GM12892 (cell line): ENCODE measurements at regions not wholly inside any gene's neighbourhood (a gene's known extent, or its start where the extent isn't known, plus 50 kb on each side); places are given as distances from the start of the nearest gene placed in this dataset.

Source experiments
- POLR2A ChIP-seq: IDR thresholded peaks from 2 replicates; pipeline ENCODE4 v1.6.1; 2011; ENCODE audit warnings: low read depth, low read length, control low read depth
- POLR2AphosphoS5 ChIP-seq: IDR thresholded peaks from 2 replicates; pipeline ENCODE4 v1.6.1; 2011; ENCODE audit warnings: low read depth, low read length, control low read depth
- TAF1 ChIP-seq: IDR thresholded peaks from 2 replicates; pipeline ENCODE4 v1.6.1; 2011; ENCODE audit warnings: low read depth, mild to moderate bottlenecking, control low read depth, low read length, borderline replicate concordance

GRCh38 chr6:110041830-110042229 lies 63.7 kb downstream of the GPR6 start:
- TF ChIP-seq POLR2AphosphoS5 (no peak), POLR2A (no peak), TAF1 (no peak)
